H9 (cell line): ENCODE measurements at regions not wholly inside any gene's neighbourhood (a gene's known extent, or its start where the extent isn't known, plus 50 kb on each side); places are given as distances from the start of the nearest gene placed in this dataset.

Experiments
- DNase-seq: peaks from one replicate; pipeline ENCODE4 v3.0.0-alpha.2; 2017
- H2AFZ ChIP-seq: one replicate; pipeline ENCODE4 v1.6.1; 2013; ENCODE audit warnings: mild to moderate bottlenecking, low read length, control low read depth, moderate library complexity
- H2AK5ac ChIP-seq: 2 replicates; pipeline ENCODE4 v1.6.1; 2013; ENCODE audit warnings: low read length, control low read depth, mixed read lengths; ENCODE audit not compliant: insufficient read length
- H2BK120ac ChIP-seq: one replicate; pipeline ENCODE4 v1.6.1; 2013; ENCODE audit warnings: low read depth, mild to moderate bottlenecking, low read length, control low read depth, inconsistent platforms; ENCODE audit not compliant: poor library complexity, severe bottlenecking
- H2BK12ac ChIP-seq: 2 replicates; pipeline ENCODE4 v1.6.1; 2013; ENCODE audit warnings: low read length, control low read depth, mixed read lengths, low read depth; ENCODE audit not compliant: insufficient read length
- H2BK15ac ChIP-seq: 2 replicates; pipeline ENCODE4 v1.6.1; 2013; ENCODE audit warnings: low read depth, low read length, control low read depth
- H2BK20ac ChIP-seq: one replicate; pipeline ENCODE4 v1.6.1; 2013; ENCODE audit warnings: low read depth, mild to moderate bottlenecking, low read length, control low read depth, inconsistent platforms; ENCODE audit not compliant: poor library complexity, severe bottlenecking
- H2BK5ac ChIP-seq: 2 replicates; pipeline ENCODE4 v1.6.1; 2013; ENCODE audit warnings: low read length, control low read depth, mixed read lengths; ENCODE audit not compliant: insufficient read length
- H3K14ac ChIP-seq: 2 replicates; pipeline ENCODE4 v1.6.1; 2013; ENCODE audit warnings: low read length, control low read depth; ENCODE audit not compliant: insufficient read depth
- H3K18ac ChIP-seq: 2 replicates; pipeline ENCODE4 v1.6.1; 2013; ENCODE audit warnings: low read depth, mild to moderate bottlenecking, mixed read lengths, low read length, control low read depth; ENCODE audit not compliant: insufficient read length
- H3K23ac ChIP-seq: 2 replicates; pipeline ENCODE4 v1.6.1; 2013; ENCODE audit warnings: low read length, control low read depth, mixed read lengths, low read depth; ENCODE audit not compliant: insufficient read length
- H3K23me2 ChIP-seq: 2 replicates; pipeline ENCODE4 v1.6.1; 2013; ENCODE audit warnings: low read depth, mild to moderate bottlenecking, mixed read lengths, low read length, control low read depth; ENCODE audit not compliant: insufficient read length, poor library complexity, severe bottlenecking
- H3K27ac ChIP-seq: 2 replicates; pipeline ENCODE4 v1.5.1; 2013; ENCODE audit warnings: low read length, control low read depth, mixed read lengths, low read depth; ENCODE audit not compliant: insufficient read length
- H3K27me3 ChIP-seq: 2 replicates; pipeline ENCODE4 v1.6.1; 2013; ENCODE audit warnings: low read length, control low read depth, inconsistent platforms; ENCODE audit not compliant: insufficient read depth
- H3K4ac ChIP-seq: 2 replicates; pipeline ENCODE4 v1.6.1; 2013; ENCODE audit warnings: low read depth, mild to moderate bottlenecking, control low read depth, inconsistent platforms, low read length, moderate library complexity
- H3K4me1 ChIP-seq: 2 replicates; pipeline ENCODE4 v1.6.1; 2013; ENCODE audit warnings: low read length, control low read depth, inconsistent platforms; ENCODE audit not compliant: insufficient read depth
- H3K4me2 ChIP-seq: 2 replicates; pipeline ENCODE4 v1.6.1; 2013; ENCODE audit warnings: low read length, control low read depth, mixed read lengths; ENCODE audit not compliant: insufficient read length, insufficient read depth
- H3K56ac ChIP-seq: 2 replicates; pipeline ENCODE4 v1.6.1; 2013; ENCODE audit warnings: low read depth, mild to moderate bottlenecking, mixed read lengths, low read length, control low read depth; ENCODE audit not compliant: insufficient read length
- H3K79me1 ChIP-seq: 2 replicates; pipeline ENCODE4 v1.6.1; 2013; ENCODE audit warnings: low read depth, mild to moderate bottlenecking, moderate library complexity, low read length, control low read depth, inconsistent platforms; ENCODE audit not compliant: insufficient read depth, poor library complexity, severe bottlenecking
- H3K79me2 ChIP-seq: 2 replicates; pipeline ENCODE4 v1.6.1; 2013; ENCODE audit warnings: low read length, control low read depth, inconsistent platforms; ENCODE audit not compliant: insufficient read depth
- H3K9ac ChIP-seq: 2 replicates; pipeline ENCODE4 v1.6.1; 2013; ENCODE audit warnings: low read length, control low read depth, mixed read lengths; ENCODE audit not compliant: insufficient read length; ENCODE audit errors: extremely low read depth
- H3K9me3 ChIP-seq: one replicate; pipeline ENCODE4 v1.6.1; 2013; ENCODE audit warnings: low read depth, low read length, inconsistent platforms; ENCODE audit not compliant: control insufficient read depth
- H3T11ph ChIP-seq: one replicate; pipeline ENCODE4 v1.6.1; 2013; ENCODE audit warnings: mild to moderate bottlenecking, low read length, control low read depth, inconsistent platforms
- H4K20me1 ChIP-seq: one replicate; pipeline ENCODE4 v1.6.1; 2013; ENCODE audit not compliant: control insufficient read depth, insufficient read length, insufficient read depth
- H4K5ac ChIP-seq: 2 replicates; pipeline ENCODE4 v1.6.1; 2013; ENCODE audit warnings: low read depth, mild to moderate bottlenecking, mixed read lengths, low read length, control low read depth; ENCODE audit not compliant: insufficient read length
- H4K8ac ChIP-seq: replicated peaks from 2 replicates; pipeline ENCODE4 v1.6.1; 2013; ENCODE audit warnings: low read length, control low read depth, mixed read lengths, low read depth; ENCODE audit not compliant: insufficient read length
- H4K91ac ChIP-seq: 2 replicates; pipeline ENCODE4 v1.6.1; 2013; ENCODE audit warnings: low read depth, mild to moderate bottlenecking, moderate library complexity, mixed read lengths, low read length, control low read depth; ENCODE audit not compliant: insufficient read length
- H3K27ac Mint-ChIP-seq, 3 experiments: 2 replicates in 2 of 3; 3 replicates in 1 of 3; pipeline ENCODE4 v1.8.0; 2020 to 2021; ENCODE audit warnings: mixed read lengths in 3 of 3, mild to moderate bottlenecking in 1 of 3, moderate library complexity in 1 of 3
- H3K27me3 Mint-ChIP-seq: 2 replicates; pipeline ENCODE4 v1.8.0; 2021; ENCODE audit warnings: low read depth, mild to moderate bottlenecking, moderate library complexity, mixed read lengths
- H3K36me3 Mint-ChIP-seq, 3 experiments: 2 replicates in 2 of 3; 3 replicates in 1 of 3; pipeline ENCODE4 v1.8.0; 2020 to 2021; ENCODE audit warnings: low read depth in 3 of 3, mixed read lengths in 3 of 3; ENCODE audit not compliant: insufficient read depth in 1 of 3
- H3K4me1 Mint-ChIP-seq, 2 experiments: 2 replicates each; pipeline ENCODE4 v1.8.0; 2020; ENCODE audit warnings: mixed read lengths in 2 of 2
- H3K4me3 Mint-ChIP-seq, 2 experiments: 2 replicates in 1 of 2; 3 replicates in 1 of 2; pipeline ENCODE4 v1.8.0; 2020 to 2021; ENCODE audit warnings: mild to moderate bottlenecking in 2 of 2, mixed read lengths in 2 of 2, moderate library complexity in 1 of 2
- H3K9me3 Mint-ChIP-seq, 2 experiments: 2 replicates in 1 of 2; 3 replicates in 1 of 2; pipeline ENCODE4 v1.8.0; 2020; ENCODE audit warnings: mild to moderate bottlenecking in 2 of 2, mixed read lengths in 2 of 2, moderate library complexity in 1 of 2
- CTCF ChIP-seq: fragments of 200-600 bp; sonication (generic); conservative IDR thresholded peaks from 3 replicates; pipeline ENCODE4 v1.8.0; 2021; ENCODE audit warnings: antibody characterized with exemption, mild to moderate bottlenecking
- WGBS: extraction: QIAGEN DNeasy Blood & Tissue Kit; methylation state at CpG from one replicate; pipeline ENCODE4 v1.1.7; 2013; ENCODE audit warnings: missing lambda C conversion rate, low lambda C conversion rate, mixed read lengths; ENCODE audit not compliant: insufficient read length; ENCODE audit errors: extremely low coverage; 5-methylcytosine and 5-hydroxymethylcytosine counted together

GRCh38 chr7:49159536-49159935 lies 235.2 kb downstream of the CDC14C start:
- H2AFZ ChIP-seq = no peak overlapping the region
- H3K27me3 Mint-ChIP-seq = no peaks in the 10 kb centered on the region
- no peak overlapping the region for H3K4me3 Mint-ChIP-seq
- H3K27ac Mint-ChIP-seq = no peak overlapping the region
- no peak overlapping the region for H3K23ac ChIP-seq
- H3K27ac ChIP-seq = no peak overlapping the region
- H3K4me1 Mint-ChIP-seq = no peaks in the 10 kb centered on the region
- H2BK12ac ChIP-seq = no peak overlapping the region
- no peak overlapping the region for H2BK15ac ChIP-seq
- H4K5ac ChIP-seq = no peak overlapping the region
- peaks cover 2% of the 10 kb centered on the region in 2 experiments; a peak in 4 of 5 replicates for H3K9me3 Mint-ChIP-seq
- no peak overlapping the region for H3K56ac ChIP-seq
- H3K18ac ChIP-seq = no peak overlapping the region
- no peak overlapping the region for H2BK20ac ChIP-seq
- H3K4me1 ChIP-seq = no peaks in the 10 kb centered on the region
- no peak overlapping the region for H4K8ac ChIP-seq
- H3K4me2 ChIP-seq = no peak overlapping the region
- no peaks in the 10 kb centered on the region for H3K27me3 ChIP-seq
- H2BK5ac ChIP-seq = no peak overlapping the region
- H3K4ac ChIP-seq = no peak overlapping the region
- DNase-seq = no peak
- no peaks in the 10 kb centered on the region for H3K79me1 ChIP-seq
- no peak for TF ChIP-seq CTCF
- no peak overlapping the region for H4K91ac ChIP-seq
- WGBS = no CpG with 5 or more reads among the region's 4 CpGs
- peaks cover 0 to 7% (median 0%) of the 10 kb centered on the region in 3 experiments; a peak in 6 of 7 replicates for H3K36me3 Mint-ChIP-seq
- H2BK120ac ChIP-seq = no peak overlapping the region
- no peak overlapping the region for H2AK5ac ChIP-seq
- H3K14ac ChIP-seq = no peak overlapping the region
- H3K9ac ChIP-seq = no peak overlapping the region
- H4K20me1 ChIP-seq = no peaks in the 10 kb centered on the region
- no peaks in the 10 kb centered on the region for H3K23me2 ChIP-seq
- H3T11ph ChIP-seq = no peak overlapping the region
- H3K79me2 ChIP-seq = no peaks in the 10 kb centered on the region
- H3K9me3 ChIP-seq = no peaks in the 10 kb centered on the region
